ENCODE measurements at regions not wholly inside any gene's neighbourhood (a gene's known extent, or its start where the extent isn't known, plus 50 kb on each side); places are given as distances from the start of the nearest gene placed in this dataset.

DNA sequence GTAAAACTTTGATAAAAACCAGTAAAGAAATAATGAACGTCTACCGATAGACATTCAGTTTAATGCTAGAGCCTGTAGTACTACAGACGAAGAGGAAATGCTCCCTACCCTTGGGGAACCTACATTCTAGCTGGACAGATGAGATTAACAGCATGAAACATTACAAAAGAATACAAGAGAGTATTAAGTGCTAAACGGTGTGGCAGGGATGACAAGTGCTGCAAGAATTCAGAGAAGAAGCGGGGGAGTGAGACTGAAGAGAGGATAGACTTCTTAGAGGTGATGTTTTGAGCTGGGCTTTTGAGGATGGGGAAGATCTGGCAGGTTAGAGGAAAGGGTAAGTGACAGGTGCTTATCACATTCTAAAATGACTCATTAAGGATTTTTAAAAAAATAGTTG lies 52.6 kb upstream of the ESX1 start:
- no peak for DNase-seq (ENCODE audit: low spot score)

DNA sequence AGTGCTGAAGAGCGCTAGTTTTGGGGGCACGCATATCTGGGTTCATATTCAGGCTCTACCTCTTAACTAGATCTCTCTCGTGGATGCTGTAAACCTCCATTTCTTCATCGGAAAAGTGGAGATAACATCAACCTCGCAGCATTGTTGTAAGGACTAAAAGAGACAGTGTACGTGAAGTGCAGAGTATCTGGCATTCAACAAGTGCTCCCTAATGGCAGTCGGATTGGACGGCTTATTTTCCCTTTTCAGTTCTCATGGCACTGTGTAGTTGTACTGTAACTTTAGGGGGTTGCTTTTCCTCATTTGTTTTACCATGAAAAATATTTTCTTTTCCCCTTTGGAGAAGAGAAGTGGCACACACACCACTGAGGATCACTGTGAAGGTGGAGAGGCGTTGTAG lies 51.4 kb upstream of the ESX1 start:
- no peak for DNase-seq (ENCODE audit: low spot score)

All from ecto neural progenitor cell (in vitro differentiated cells).